Fibroblast of pulmonary artery (primary cell): ENCODE measurements at regions not wholly inside any gene's neighbourhood (a gene's known extent, or its start where the extent isn't known, plus 50 kb on each side); places are given as distances from the start of the nearest gene placed in this dataset.

Source experiments
- DNase-seq: peaks from one replicate; pipeline ENCODE4 v3.0.0-alpha.2; 2010; ENCODE audit warnings: low read depth
- H3K4me3 ChIP-seq: replicated peaks from 2 replicates; pipeline ENCODE4 v1.5.1; 2011; ENCODE audit warnings: low read depth, mild to moderate bottlenecking, control low read depth, low read length, moderate library complexity
- CTCF ChIP-seq: IDR thresholded peaks from 2 replicates; pipeline ENCODE4 v1.5.1; 2011; ENCODE audit warnings: mild to moderate bottlenecking, control low read depth, low read length, inconsistent platforms; ENCODE audit errors: missing control alignments

DNA sequence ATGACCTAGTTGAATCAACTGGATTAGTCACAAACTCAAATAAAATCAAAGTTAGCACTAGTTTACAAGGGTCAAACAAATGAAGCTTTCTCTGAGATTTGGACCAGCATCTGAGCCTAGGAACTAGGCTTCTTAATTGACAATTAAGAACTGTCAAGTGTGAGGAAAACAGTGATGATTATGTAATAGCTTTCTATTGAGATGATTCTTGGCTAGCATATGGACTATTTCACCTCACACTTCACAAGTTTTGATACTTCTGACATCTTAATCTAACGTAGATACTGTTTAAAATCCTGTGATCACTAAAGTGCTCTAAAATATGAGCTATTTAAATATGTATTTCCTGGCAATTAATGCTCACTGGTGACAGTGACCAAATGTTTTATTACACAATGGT, 542.9 kb downstream of the EFNA5 start:
- DNase-seq, result no peak
- no peak overlapping the region for H3K4me3 ChIP-seq
- TF ChIP-seq CTCF, result no peak

- no peak for TF ChIP-seq CTCF
- H3K4me3 ChIP-seq, result no peak overlapping the region
- no peak for DNase-seq
Measured at GRCh38 chr5:107126341-107126740, 544.4 kb downstream of the EFNA5 start.

DNA sequence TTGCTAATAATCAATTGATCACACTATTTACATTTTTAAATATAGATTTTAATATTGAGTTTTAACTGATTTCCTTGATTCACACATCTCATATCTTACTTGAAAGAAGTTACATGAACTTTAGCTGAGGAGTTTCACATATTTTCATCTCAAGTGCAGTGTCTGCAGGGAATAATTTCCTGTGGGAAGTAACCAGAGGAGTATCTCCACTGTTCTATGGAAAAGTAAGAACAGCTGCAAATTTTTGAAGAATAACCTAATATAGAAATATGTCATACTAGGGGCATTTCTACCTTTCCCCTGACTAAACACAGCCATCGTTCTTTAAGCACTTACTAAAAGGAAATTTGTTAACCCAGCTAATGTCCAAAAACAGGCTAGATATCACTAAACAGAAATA, 546.4 kb downstream of the EFNA5 start:
- TF ChIP-seq CTCF, result no peak
- no peak for DNase-seq
- H3K4me3 ChIP-seq, result no peak overlapping the region

- TF ChIP-seq CTCF, result no peak
Measured at GRCh38 chr5:107123014-107123413, 547.7 kb downstream of the EFNA5 start.

GRCh38 chr5:107121793-107122519, 548.8 kb downstream of the EFNA5 start:
- H3K4me3 ChIP-seq, result no peak overlapping the region
- no peak for DNase-seq
- TF ChIP-seq CTCF, result no peak

More at GRCh38 chr5:107123014-107123413, 547.7 kb downstream of the EFNA5 start:
- no peak for DNase-seq
- no peak overlapping the region for H3K4me3 ChIP-seq

- DNase-seq, result no peak
- TF ChIP-seq CTCF, result no peak
- H3K4me3 ChIP-seq, result no peak overlapping the region
Measured at GRCh38 chr5:107119656-107120055, 551.1 kb downstream of the EFNA5 start.
